ENCODE measurements at regions not wholly inside any gene's neighbourhood (a gene's known extent, or its start where the extent isn't known, plus 50 kb on each side); places are given as distances from the start of the nearest gene placed in this dataset.
"Not testable (repeated sequence)": the region's sequence is repeated elsewhere in the genome, so short reads cannot be mapped to it uniquely, and the experiment has no call there.

- DNase-seq = no peak
Observed at GRCh38 chr9:108766626-108767161, 89.1 kb downstream of the ACTL7B start.

GRCh38 chr9:108765265-108765664 is 90.5 kb downstream of the ACTL7B start:
- DNase-seq = no peak

- no peak for DNase-seq
Observed at GRCh38 chr9:108762348-108763055, 93.3 kb downstream of the ACTL7B start.

GRCh38 chr9:108761655-108762347 is 94.0 kb downstream of the ACTL7B start:
- peak in 37 of 56 donors; percentile 4 to 79 (median 34) for DNase-seq

GRCh38 chr9:108760841-108761240 is 94.9 kb downstream of the ACTL7B start:
- DNase-seq = no peak

GRCh38 chr9:108759835-108760234 is 96.0 kb downstream of the ACTL7B start:
- DNase-seq = no peak

GRCh38 chr9:108759399-108759798 is 96.4 kb downstream of the ACTL7B start:
- DNase-seq = no peak

- DNase-seq = no peak
Observed at GRCh38 chr9:108756746-108757490, 98.9 kb downstream of the ACTL7B start.

- no peak for DNase-seq
Observed at GRCh38 chr9:108755979-108756378, 99.8 kb downstream of the ACTL7B start.

- no peak for DNase-seq
Observed at GRCh38 chr9:108751369-108751768, 104.4 kb downstream of the ACTL7B start.

GRCh38 chr9:108750661-108751215 is 105.0 kb downstream of the ACTL7B start:
- no peak for DNase-seq

GRCh38 chr9:108748776-108749175 is 107.0 kb downstream of the ACTL7B start:
- DNase-seq = no peak

- DNase-seq = no peak
Observed at GRCh38 chr9:108746864-108747263, 108.9 kb downstream of the ACTL7B start.

GRCh38 chr9:108746001-108746400 is 109.8 kb downstream of the ACTL7B start:
- no peak for DNase-seq

- no peak for DNase-seq
Observed at GRCh38 chr9:108744641-108745040, 111.1 kb downstream of the ACTL7B start.

GRCh38 chr9:108743901-108744371 is 111.8 kb downstream of the ACTL7B start:
- DNase-seq = no peak

GRCh38 chr9:108743416-108743815 is 112.4 kb downstream of the ACTL7B start:
- no peak for DNase-seq

- DNase-seq = no peak
Observed at GRCh38 chr9:108742191-108742590, 113.6 kb downstream of the ACTL7B start.

- DNase-seq = not testable (repeated sequence)
Observed at GRCh38 chr9:108731292-108731691, 124.5 kb downstream of the ACTL7B start.

- peak in 43 of 56 donors; percentile 6 to 77 (median 47) for DNase-seq
Observed at GRCh38 chr9:108727580-108728111, 128.1 kb downstream of the ACTL7B start.

GRCh38 chr9:108724652-108725051 is 131.1 kb downstream of the ACTL7B start:
- DNase-seq = no peak

Measured in amygdala (tissue), 56 donors.